ENCODE measurements at regions not wholly inside any gene's neighbourhood (a gene's known extent, or its start where the extent isn't known, plus 50 kb on each side); places are given as distances from the start of the nearest gene placed in this dataset.

DNA sequence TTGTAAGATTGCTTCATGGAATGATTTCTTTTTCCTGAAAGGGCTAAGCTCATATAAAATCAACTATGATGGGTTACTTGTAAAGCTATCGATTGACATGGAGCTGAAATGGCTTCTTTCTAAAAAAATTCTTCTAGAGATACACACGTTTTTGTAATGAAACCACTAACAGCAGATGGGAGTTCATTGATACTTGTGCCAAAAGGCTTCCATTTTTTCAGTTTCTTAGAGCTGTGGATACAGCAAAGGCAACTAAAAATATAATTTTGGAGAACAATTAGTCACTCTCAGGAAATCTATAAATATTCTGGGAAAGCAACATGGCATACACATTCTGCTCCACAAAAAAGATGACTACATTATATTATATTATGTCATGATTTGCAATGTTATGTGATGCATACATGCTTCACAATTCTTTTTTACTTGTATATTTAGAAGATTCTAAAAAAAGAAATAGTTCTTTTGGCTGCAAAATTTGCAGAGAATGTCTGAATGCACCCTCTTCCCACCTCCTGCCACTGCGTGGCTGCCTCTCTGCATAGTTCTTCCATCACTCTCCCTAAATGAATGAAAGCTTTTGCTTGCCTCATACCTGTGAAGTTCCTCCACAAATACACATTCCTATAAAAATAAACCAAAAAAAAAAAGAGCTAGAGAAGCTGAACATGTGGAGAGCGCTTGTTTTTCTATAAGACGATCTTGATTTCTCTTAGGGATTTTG, 802.5 kb downstream of the EFNB2 start:
- Histone ChIP-seq H3K36me3 (ENCODE audit: control insufficient read depth, insufficient read depth, low read length) (no peaks in the 10 kb centered on the region), H3K4me3 (ENCODE audit: low read length) (no peak overlapping the region), H3K4me1 (ENCODE audit: control insufficient read depth, insufficient read depth, low read length) (no peaks in the 10 kb centered on the region), H3K27me3 (ENCODE audit: control insufficient read depth, insufficient read depth, low read length, poor library complexity, severe bottlenecking) (no peaks in the 10 kb centered on the region), H3K27ac (ENCODE audit: low read depth, low read length) (no peak overlapping the region), H3K9me3 (ENCODE audit: control insufficient read depth, low read length) (no peaks in the 10 kb centered on the region), H3K9ac (ENCODE audit: extremely low read depth, low read length, poor library complexity, severe bottlenecking) (no peak overlapping the region)
- Mint-ChIP-seq H3K9me3 (no peaks in the 10 kb centered on the region), H3K4me1 (no peaks in the 10 kb centered on the region), H3K36me3 (ENCODE audit: low read depth) (no peaks in the 10 kb centered on the region), H3K27ac (no peak overlapping the region), H3K4me3 (no peak overlapping the region), H3K27me3 (ENCODE audit: insufficient read depth) (no peaks in the 10 kb centered on the region)
- DNase-seq: no peak
- WGBS, 2 experiments (ENCODE audit: insufficient coverage in 1 of 2, insufficient read length in 1 of 2): 91 to 100% methylated on average over 3 to 5 of the region's 5 CpGs
- TF ChIP-seq, protein P1, sequence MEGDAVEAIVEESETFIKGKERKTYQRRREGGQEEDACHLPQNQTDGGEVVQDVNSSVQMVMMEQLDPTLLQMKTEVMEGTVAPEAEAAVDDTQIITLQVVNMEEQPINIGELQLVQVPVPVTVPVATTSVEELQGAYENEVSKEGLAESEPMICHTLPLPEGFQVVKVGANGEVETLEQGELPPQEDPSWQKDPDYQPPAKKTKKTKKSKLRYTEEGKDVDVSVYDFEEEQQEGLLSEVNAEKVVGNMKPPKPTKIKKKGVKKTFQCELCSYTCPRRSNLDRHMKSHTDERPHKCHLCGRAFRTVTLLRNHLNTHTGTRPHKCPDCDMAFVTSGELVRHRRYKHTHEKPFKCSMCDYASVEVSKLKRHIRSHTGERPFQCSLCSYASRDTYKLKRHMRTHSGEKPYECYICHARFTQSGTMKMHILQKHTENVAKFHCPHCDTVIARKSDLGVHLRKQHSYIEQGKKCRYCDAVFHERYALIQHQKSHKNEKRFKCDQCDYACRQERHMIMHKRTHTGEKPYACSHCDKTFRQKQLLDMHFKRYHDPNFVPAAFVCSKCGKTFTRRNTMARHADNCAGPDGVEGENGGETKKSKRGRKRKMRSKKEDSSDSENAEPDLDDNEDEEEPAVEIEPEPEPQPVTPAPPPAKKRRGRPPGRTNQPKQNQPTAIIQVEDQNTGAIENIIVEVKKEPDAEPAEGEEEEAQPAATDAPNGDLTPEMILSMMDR (conservative IDR thresholded peaks at IDR 0.05): no peak

DNA sequence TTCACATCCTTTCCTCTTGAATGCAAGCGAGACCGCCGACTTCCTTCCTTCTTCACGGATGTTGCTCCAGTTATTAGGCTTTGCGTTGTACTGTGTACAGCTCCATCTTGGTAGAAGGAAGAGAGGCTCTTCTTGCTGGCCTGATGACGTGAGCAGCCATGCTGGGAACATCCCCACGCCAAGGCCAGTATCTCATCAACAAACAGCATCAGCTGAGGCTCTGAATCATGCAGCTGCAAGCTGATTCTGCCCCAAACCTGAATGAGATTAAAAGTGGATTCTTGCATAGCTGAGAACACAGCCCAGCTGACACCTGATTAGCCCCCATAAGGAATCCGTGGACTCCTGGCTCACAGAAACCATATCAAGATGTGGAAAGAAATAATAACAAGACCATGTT, 809.6 kb downstream of the EFNB2 start:
- H3K4me3 Mint-ChIP-seq: no peak overlapping the region
- DNase-seq: no peak
- no peaks in the 10 kb centered on the region for H3K9me3 Mint-ChIP-seq
- H3K36me3 Mint-ChIP-seq (ENCODE audit: low read depth): no peaks in the 10 kb centered on the region
- H3K27ac Mint-ChIP-seq: no peak overlapping the region
- H3K27me3 ChIP-seq (ENCODE audit: control insufficient read depth, insufficient read depth, low read length, poor library complexity, severe bottlenecking): no peaks in the 10 kb centered on the region
- H3K4me1 ChIP-seq (ENCODE audit: control insufficient read depth, insufficient read depth, low read length): no peaks in the 10 kb centered on the region
- no peaks in the 10 kb centered on the region for H3K9me3 ChIP-seq (ENCODE audit: control insufficient read depth, low read length)
- H3K36me3 ChIP-seq (ENCODE audit: control insufficient read depth, insufficient read depth, low read length): no peaks in the 10 kb centered on the region
- 88% methylated on average over 4 to 8 of the region's 8 CpGs for WGBS, 2 experiments (ENCODE audit: insufficient coverage in 1 of 2, insufficient read length in 1 of 2)
- TF ChIP-seq, protein P1 (conservative IDR thresholded peaks at IDR 0.05): no peak
- no peaks in the 10 kb centered on the region for H3K4me1 Mint-ChIP-seq
- H3K27me3 Mint-ChIP-seq (ENCODE audit: insufficient read depth): no peaks in the 10 kb centered on the region
- no peak overlapping the region for H3K27ac ChIP-seq (ENCODE audit: low read depth, low read length)
- H3K4me3 ChIP-seq (ENCODE audit: low read length): no peak overlapping the region
- no peak overlapping the region for H3K9ac ChIP-seq (ENCODE audit: extremely low read depth, low read length, poor library complexity, severe bottlenecking)

DNA sequence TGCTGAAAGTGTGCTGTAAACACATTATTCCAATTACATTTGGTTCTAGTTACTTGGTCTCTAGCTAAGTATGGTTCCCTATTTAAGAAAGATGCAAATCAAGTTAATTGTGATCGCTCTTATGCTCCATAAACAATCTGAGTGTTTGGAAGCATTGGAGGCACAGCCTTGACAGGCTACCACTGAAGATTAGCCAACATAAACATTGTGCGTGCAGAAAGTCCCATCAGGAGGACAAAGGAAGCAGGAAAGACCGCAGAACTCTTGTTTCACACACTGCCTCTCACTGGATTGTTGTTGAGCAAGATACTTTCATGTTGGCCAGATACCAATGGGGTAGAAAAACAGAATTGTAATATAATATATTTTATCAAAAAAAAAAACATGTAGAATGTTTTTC, 814.4 kb downstream of the EFNB2 start:
- 93 to 100% methylated on average over 1 to 3 of the region's 3 CpGs for WGBS, 2 experiments (ENCODE audit: insufficient coverage in 1 of 2, insufficient read length in 1 of 2)
- H3K4me3 ChIP-seq (ENCODE audit: low read length): no peak overlapping the region
- H3K9me3 Mint-ChIP-seq: no peaks in the 10 kb centered on the region
- TF ChIP-seq, protein P1 (conservative IDR thresholded peaks at IDR 0.05): no peak
- no peaks in the 10 kb centered on the region for H3K27me3 ChIP-seq (ENCODE audit: control insufficient read depth, insufficient read depth, low read length, poor library complexity, severe bottlenecking)
- no peaks in the 10 kb centered on the region for H3K4me1 ChIP-seq (ENCODE audit: control insufficient read depth, insufficient read depth, low read length)
- H3K4me3 Mint-ChIP-seq: no peak overlapping the region
- H3K9me3 ChIP-seq (ENCODE audit: control insufficient read depth, low read length): no peaks in the 10 kb centered on the region
- no peak for DNase-seq
- H3K4me1 Mint-ChIP-seq: peaks cover 8% of the 10 kb centered on the region
- no peak overlapping the region for H3K27ac ChIP-seq (ENCODE audit: low read depth, low read length)
- H3K9ac ChIP-seq (ENCODE audit: extremely low read depth, low read length, poor library complexity, severe bottlenecking): no peak overlapping the region
- H3K36me3 ChIP-seq (ENCODE audit: control insufficient read depth, insufficient read depth, low read length): no peaks in the 10 kb centered on the region
- H3K27me3 Mint-ChIP-seq (ENCODE audit: insufficient read depth): no peaks in the 10 kb centered on the region
- no peak overlapping the region for H3K27ac Mint-ChIP-seq
- H3K36me3 Mint-ChIP-seq (ENCODE audit: low read depth): no peaks in the 10 kb centered on the region

Measured in endodermal cell (in vitro differentiated cells).